GM12873 (cell line): ENCODE measurements at regions not wholly inside any gene's neighbourhood (a gene's known extent, or its start where the extent isn't known, plus 50 kb on each side); places are given as distances from the start of the nearest gene placed in this dataset.

Experiments
- TF ChIP-seq, protein P1 (sequence below): IDR thresholded peaks from 2 replicates; pipeline ENCODE4 v1.5.1; 2012; ENCODE audit warnings: low read depth, mild to moderate bottlenecking, moderate library complexity, low read length, control low read depth; ENCODE audit not compliant: insufficient read depth; ENCODE audit errors: missing control alignments

DNA sequence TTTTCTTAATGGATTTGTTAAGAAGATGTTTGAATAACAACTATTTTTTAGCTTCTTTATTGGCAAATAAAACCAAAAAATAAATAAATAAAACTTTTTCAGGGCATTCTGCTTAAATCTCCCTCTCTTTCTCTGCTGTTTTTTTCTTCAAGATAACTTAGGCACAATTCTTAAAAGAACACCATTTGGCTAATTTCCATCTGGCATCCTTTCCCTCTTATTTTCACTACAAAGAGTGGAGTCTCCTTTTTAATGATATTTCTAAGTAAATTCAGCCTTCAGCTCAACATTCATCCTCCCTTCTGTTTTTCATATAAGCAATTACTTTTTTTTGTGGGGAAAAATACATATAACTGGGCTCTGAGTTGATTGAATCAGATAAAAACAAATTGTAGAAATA is 88.1 kb downstream of the PCDH7 start:
- TF ChIP-seq, protein P1, sequence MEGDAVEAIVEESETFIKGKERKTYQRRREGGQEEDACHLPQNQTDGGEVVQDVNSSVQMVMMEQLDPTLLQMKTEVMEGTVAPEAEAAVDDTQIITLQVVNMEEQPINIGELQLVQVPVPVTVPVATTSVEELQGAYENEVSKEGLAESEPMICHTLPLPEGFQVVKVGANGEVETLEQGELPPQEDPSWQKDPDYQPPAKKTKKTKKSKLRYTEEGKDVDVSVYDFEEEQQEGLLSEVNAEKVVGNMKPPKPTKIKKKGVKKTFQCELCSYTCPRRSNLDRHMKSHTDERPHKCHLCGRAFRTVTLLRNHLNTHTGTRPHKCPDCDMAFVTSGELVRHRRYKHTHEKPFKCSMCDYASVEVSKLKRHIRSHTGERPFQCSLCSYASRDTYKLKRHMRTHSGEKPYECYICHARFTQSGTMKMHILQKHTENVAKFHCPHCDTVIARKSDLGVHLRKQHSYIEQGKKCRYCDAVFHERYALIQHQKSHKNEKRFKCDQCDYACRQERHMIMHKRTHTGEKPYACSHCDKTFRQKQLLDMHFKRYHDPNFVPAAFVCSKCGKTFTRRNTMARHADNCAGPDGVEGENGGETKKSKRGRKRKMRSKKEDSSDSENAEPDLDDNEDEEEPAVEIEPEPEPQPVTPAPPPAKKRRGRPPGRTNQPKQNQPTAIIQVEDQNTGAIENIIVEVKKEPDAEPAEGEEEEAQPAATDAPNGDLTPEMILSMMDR, result no peak

DNA sequence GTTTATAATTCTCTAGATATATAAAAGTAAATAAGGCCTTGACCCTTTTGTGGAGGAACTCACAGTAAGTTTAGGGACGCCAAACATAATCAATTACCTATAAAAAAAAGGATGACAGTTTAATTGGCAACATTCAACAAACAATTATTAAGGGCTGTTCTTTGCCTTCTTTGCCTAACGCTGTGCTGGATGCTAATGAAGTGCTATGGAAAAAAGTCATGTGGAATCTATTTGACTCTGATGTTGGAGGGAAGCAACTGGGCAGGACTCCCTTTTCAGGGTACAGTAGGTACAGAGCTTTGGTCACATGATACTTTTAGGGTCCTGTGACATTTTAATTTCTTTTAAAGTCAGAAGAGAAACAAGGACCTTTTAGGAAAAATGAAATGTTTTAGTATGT is 91.1 kb downstream of the PCDH7 start:
- TF ChIP-seq, protein P1, result no peak

- TF ChIP-seq, protein P1, result no peak
These were observed 95.5 kb downstream of the PCDH7 start for GRCh38 chr4:30815685-30816084.

- TF ChIP-seq, protein P1, result no peak
These were observed 97.3 kb downstream of the PCDH7 start for GRCh38 chr4:30817447-30817846.

DNA sequence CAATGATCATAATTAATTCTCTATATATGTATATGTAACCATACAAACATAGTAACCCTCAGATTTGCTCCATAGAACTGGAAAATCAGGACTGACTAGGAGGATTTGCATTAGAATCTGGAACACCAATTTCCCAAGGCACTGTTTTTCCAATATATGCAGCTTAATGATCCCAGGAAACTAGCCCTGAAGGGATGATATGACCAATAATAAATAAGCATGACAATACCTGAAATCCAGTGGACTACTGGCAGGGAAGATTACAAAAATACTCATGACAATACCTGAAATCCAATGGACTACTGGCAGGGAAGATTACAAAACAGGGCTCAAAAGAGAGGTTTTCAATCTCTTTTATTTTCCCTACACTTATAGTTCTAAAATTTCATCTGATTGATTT is 98.4 kb downstream of the PCDH7 start:
- TF ChIP-seq, protein P1, result no peak

DNA sequence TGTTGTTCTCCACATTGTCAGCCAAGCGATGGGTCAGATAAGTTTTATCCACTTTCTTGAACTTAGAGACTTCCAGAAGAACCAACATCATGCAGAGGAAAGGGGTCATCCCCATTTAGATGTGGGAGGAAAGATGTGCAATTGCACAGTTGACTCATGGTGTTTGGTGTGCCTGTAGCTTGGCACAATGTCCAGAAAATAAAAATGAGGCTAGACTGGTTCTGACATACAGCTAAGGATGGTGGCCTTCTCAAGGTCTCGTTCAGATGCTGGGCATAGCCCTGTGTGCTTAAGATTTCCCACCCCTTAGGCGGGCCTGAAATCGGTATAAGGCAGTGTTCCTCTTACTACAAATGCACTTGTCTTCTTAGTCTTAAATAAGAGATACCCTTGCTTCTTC is 101.1 kb downstream of the PCDH7 start:
- TF ChIP-seq, protein P1, result no peak

DNA sequence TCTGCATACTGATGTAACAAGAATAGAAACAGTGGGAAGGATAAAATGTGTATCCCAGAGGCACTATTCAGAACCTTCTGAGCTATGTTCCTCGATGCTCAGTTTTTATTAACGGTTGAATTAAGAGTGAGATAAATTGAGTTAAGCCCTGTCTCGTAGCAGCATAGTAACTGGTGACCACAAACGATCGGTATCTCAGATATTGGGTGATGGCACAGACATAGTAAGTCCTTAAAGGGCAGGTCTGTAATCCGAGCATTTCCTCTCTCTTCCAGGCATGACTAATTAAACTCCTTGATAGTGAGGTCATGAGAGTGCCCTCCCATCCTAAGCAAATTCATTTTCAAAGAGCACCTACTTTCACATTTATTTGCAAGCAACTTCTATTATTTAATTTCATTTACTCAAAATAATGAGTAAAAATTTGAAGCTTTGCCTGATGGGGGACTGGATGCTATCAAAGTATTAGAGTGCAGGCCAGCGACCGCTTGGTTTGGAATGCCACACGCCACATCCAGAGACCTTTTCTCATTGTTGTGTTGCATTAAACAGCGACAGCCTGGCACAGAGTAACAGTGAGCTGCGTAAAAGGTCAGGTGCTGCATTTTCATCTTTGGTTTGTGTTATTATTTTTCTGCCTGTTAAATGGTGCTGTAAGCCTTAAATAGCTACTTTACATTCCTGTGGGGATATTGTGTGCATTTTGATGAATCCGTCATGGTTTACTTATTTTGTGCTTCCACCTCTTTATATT is 101.9 kb downstream of the PCDH7 start:
- TF ChIP-seq, protein P1, result no peak
